SK-N-MC (cell line): ENCODE measurements at regions not wholly inside any gene's neighbourhood (a gene's known extent, or its start where the extent isn't known, plus 50 kb on each side); places are given as distances from the start of the nearest gene placed in this dataset.

Experiments used
- EZH2 ChIP-seq: fragments of 200-600 bp; sonication (generic); IDR thresholded peaks from one replicate; pipeline ENCODE4 v1.6.1; 2017; ENCODE audit warnings: antibody characterized with exemption
- POLR2AphosphoS5 ChIP-seq: IDR thresholded peaks from 2 replicates; pipeline ENCODE4 v1.6.1; 2012; ENCODE audit warnings: mild to moderate bottlenecking, low read depth, low read length, borderline replicate concordance

DNA sequence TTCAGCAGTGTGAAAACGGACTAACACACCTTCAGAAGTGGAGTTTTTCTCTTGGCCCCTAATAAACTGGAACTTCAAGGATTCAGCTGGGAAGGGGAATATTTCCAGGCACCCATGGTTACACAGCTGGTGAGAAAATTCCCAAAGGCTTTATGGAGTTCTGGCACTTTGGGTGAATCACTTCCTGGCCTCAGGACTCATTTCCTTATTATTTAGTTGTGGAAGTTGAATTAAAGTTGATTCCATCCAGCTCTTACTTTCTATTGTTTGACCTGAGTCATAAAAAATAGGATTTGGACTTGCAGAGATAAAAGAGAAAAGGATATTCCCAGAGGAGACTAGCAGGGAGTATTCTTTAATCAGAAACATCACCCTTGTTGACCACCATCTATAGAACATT lies 882.1 kb downstream of the UQCRFS1 start:
- TF ChIP-seq POLR2AphosphoS5: no peak
- TF ChIP-seq EZH2: no peak
